ENCODE measurements at regions not wholly inside any gene's neighbourhood (a gene's known extent, or its start where the extent isn't known, plus 50 kb on each side); places are given as distances from the start of the nearest gene placed in this dataset.
A peak's percentile ranks its signal among the peaks of the same experiment; 100 is the strongest.

- TF ChIP-seq CTCF (IDR thresholded peaks at IDR 0.05) (peak in 11 of 12 donors; percentile 24 to 61 (median 45)), POLR2A (IDR thresholded peaks at IDR 0.05) (no peak)
Measured at GRCh38 chr3:82329300-82329699, 567.9 kb upstream of the GBE1 start.

Measured in heart left ventricle (tissue), 13 donors.